HG02623 (cell line): ENCODE measurements at regions not wholly inside any gene's neighbourhood (a gene's known extent, or its start where the extent isn't known, plus 50 kb on each side); places are given as distances from the start of the nearest gene placed in this dataset.

ENCODE experiments used
- ATAC-seq: cut with Tn5 transposase; IDR thresholded peaks from one replicate; pipeline ENCODE4 v1.9.1; 2021; ENCODE audit warnings: moderate library complexity; ENCODE audit not compliant: unreplicated experiment

GRCh38 chr1:213921311-213921710 is 66.5 kb upstream of the PROX1 start:
- no peak for ATAC-seq

- ATAC-seq, result no peak
Measured at GRCh38 chr1:213921712-213922111, 66.1 kb upstream of the PROX1 start.

DNA sequence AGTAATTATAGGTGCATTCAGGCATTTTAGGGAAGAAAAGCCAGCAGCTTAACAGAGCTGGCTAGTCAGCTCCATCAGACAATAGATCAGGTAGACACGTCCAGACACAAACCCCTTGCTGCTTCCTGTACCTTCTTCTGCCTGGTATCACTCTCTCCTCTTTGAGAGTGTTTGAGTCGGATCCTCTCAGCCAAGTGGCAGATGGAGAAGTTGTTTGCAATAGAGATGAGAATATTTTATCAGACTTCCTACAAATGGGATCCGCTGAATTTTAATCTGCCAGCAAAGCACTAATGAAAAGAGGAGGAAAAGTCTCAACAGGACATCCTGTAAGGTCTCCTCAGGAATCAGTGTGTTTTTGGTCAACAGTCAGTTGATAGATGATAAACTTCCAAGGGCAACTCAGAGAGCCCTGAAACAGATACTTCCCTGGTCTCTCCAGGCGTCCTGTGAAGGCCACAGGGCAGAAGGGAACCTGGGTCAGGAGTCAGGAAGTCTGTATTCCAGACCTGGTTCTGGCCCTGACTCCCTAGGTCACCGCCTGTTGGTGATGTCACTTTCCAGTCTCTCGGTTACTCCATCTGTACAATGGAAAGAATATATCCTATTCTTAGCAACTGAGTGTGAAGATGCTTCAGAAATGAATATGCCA is 62.1 kb upstream of the PROX1 start:
- no peak for ATAC-seq

- ATAC-seq, result no peak
Measured at GRCh38 chr1:213927846-213928245, 59.9 kb upstream of the PROX1 start.

DNA sequence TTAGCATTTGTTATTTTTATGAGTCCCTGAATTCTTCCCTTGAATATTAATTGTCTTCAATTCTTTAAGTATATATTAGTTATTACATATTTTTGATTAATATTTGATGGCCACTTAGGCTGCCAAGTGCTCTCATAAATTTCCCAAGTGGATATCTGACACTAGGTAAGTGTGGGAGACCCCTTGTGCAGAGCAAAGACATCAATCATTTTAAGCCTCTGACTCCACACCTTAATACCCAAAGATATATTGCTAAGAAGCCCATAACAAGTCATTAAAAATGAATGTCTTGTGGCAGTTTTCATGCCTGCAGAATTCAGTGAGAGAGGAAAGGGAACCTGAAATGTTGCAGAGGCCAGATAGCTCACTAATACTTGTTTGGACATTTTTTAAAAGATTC is 58.4 kb upstream of the PROX1 start:
- no peak for ATAC-seq

GRCh38 chr1:213931836-213932235 is 55.9 kb upstream of the PROX1 start:
- no peak for ATAC-seq

DNA sequence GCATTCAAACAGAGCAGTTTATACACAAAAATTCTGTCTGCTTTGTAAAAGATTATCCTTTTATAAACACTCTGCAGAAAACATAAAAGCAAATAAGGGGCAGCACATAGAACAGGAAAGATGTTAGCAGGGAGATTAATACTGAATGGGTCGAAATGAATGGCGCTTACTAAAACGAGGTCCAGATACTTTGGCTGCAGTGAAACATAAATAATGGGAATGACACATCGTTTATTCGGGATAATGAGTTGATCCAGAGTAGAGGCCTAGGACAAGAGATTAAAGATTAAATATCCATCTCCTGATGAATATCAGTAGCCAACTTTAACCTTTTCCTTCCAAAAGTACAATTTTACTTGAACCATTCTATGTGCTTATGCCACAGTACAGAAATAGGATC is 54.4 kb upstream of the PROX1 start:
- no peak for ATAC-seq

DNA sequence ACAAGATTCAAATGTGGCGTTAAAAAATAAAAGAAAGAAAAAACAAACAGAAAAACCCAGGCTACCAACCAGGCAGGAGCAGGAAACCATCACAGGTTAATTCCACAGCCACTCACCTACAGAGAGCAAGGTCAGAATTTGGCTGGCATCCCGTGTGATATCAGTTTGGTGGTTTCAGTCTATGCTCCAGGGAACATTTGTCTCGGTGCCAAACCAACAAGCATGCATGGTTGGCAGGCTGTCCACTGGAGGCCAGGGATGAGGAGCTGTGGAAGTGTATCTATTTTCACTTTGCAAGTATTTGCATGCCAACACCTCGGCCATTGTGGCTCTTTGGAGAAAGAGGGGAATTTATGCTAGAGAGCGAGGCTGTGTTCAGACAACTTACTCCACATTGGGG is 53.1 kb upstream of the PROX1 start:
- no peak for ATAC-seq

DNA sequence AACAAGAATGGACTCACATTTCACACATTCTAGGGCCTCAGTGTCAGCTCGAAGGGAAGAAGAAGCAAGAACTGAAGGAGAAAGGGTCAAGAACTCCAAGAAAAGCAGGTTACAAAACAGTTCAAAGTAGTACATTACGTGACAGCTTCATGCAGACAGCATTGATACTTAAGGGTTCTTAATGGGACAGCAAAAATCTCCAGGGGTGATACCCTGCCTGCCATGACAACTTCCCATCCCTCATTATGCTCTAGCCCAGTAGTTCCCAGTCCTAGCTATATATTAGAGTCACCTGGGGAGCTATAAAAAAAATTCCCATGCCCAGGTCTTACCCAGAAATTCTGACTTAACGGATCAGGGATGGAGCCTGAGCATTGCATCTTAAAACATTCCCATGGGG is 51.2 kb upstream of the PROX1 start:
- ATAC-seq, result no peak
